Heart left ventricle (tissue), 16 donors: ENCODE measurements at regions not wholly inside any gene's neighbourhood (a gene's known extent, or its start where the extent isn't known, plus 50 kb on each side); places are given as distances from the start of the nearest gene placed in this dataset.

Experiments used
- ATAC-seq, 4 donors: fragments of 200-7000 bp; cut with Tn5 transposase; one replicate each; pipeline ENCODE4 v1.9.1; 2020 to 2022; ENCODE audit warnings: moderate library complexity in 4 of 4, mild to moderate bottlenecking in 3 of 4, moderate number of reproducible peaks in 1 of 4
- DNase-seq, 5 donors: peaks; one replicate each; pipeline ENCODE4 v3.0.0-alpha.2; 2020
- H3K27ac ChIP-seq, 12 donors: fragments of 200-600 bp; sonication (generic) in 4 of 12; one replicate each; pipeline versions ENCODE4 v1.5.0 to v1.8.0; 2016 to 2022; ENCODE audit warnings: mild to moderate bottlenecking in 2 of 12
- H3K27me3 ChIP-seq, 9 donors: fragments of 200-600 bp; sonication (generic) in 2 of 9; one replicate each; pipeline versions ENCODE4 v1.5.1 to v1.8.0; 2016 to 2022; ENCODE audit warnings: mild to moderate bottlenecking in 3 of 9
- H3K36me3 ChIP-seq, 9 donors: fragments of 200-600 bp; sonication (generic) in 2 of 9; one replicate each; pipeline versions ENCODE4 v1.5.0 to v1.8.0; 2018 to 2022; ENCODE audit warnings: mild to moderate bottlenecking in 2 of 9
- H3K4me1 ChIP-seq, 12 donors: fragments of 200-600 bp; sonication (generic) in 4 of 12; one replicate each; pipeline versions ENCODE4 v1.5.0 to v1.8.0; 2016 to 2022; ENCODE audit warnings: mild to moderate bottlenecking in 3 of 12
- H3K4me3 ChIP-seq, 12 donors: fragments of 200-600 bp; sonication (generic) in 4 of 12; one replicate each; pipeline versions ENCODE4 v1.5.0 to v1.8.0; 2017 to 2022; ENCODE audit warnings: mild to moderate bottlenecking in 9 of 12, moderate library complexity in 4 of 12
- H3K9me3 ChIP-seq, 12 donors: fragments of 200-600 bp; sonication (generic) in 4 of 12; one replicate each; pipeline versions ENCODE4 v1.5.0 to v1.8.0; 2016 to 2022; ENCODE audit warnings: mild to moderate bottlenecking in 1 of 12
- POLR2A ChIP-seq, 2 donors: fragments of 450-650 bp; IDR thresholded peaks; one replicate each; pipeline ENCODE4 v1.6.1; 2017; ENCODE audit warnings: antibody characterized with exemption in 2 of 2, mild to moderate bottlenecking in 2 of 2, moderate library complexity in 2 of 2
- WGBS, 4 donors: extraction: QIAGEN DNeasy Blood & Tissue Kit in 2 of 4; methylation state at CpG; one replicate each; pipeline versions ENCODE4 v1.1.5 to v1.1.7; 2013 to 2018; 5-methylcytosine and 5-hydroxymethylcytosine counted together
- intact Hi-C, 10 donors: fragments of 100-400 bp; cut with DNase I; formaldehyde crosslinking; loops; one replicate each; pipeline versions ENCODE4 v1.11.1 to v1.14.2; 2022
- TF ChIP-seq, protein P1 (sequence below), 12 donors: fragments of 200-600 bp; sonication (generic) in 4 of 12; IDR thresholded peaks; one replicate each; pipeline versions ENCODE4 v1.5.0 to v1.8.0; 2018 to 2022; ENCODE audit warnings: antibody characterized with exemption in 12 of 12, mild to moderate bottlenecking in 5 of 12
- donor health status: ischemic (EF 13 %, LVEDD 7.1; RV severe dilation, severe dysfunction).
- donor health status: healthy with polysubstance abuse.
- donor health status: DM: no; HTN: yes; CAD: no.
- donor health status: DM: no; HTN: no; CAD: no.
- donor health status: ischemic (EF 25% LVEDD 6.9; RV normal size, moderate dysfunction).
- donor health status: ischemic (EF 25% LVEDD 5.7; RV mildly dilated, moderate dysfunction).
- donor health status: healthy.
- donor health status: DM: yes; HTN: yes; CAD: no.
- donor health status: ischemic (EF 35%, LVEDD 5.7; RV mildly dilated, moderate dysfunction).
- donor health status: nonischemic (EF 11% LVEDD 7.7; RV severe dilation, severe dysfunction).
- donor health status: DM: yes; HTN: yes; CAD: no.
- donor health status: PGD.
- donor health status: ischemic (EF 29% LVEDD 5.4; RV normal size, mild dysfunction).
- donor health status: nonischemic (EF 23%, LVEDD 6.1; RV moderate dilation, normal function).

DNA sequence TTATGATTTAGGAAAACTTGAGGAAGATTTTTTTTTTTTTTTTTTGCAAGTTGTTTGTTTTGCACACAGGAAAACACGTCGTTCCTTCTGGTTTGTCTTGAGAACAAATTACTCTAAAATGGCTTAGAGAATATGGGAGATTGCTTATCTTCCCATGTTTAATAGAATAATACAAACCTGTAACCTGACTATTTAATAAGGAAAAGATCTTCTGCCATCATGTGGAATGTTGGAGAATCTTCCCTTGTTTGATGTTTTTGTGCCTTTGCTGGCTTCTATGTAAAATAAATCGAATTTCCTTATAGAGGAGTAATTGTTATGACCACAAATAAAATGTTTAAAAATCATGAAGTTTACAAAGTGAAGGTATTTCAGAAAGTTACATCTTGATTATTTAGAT, 818.8 kb downstream of the GATA3 start:
- TF ChIP-seq, protein P1, sequence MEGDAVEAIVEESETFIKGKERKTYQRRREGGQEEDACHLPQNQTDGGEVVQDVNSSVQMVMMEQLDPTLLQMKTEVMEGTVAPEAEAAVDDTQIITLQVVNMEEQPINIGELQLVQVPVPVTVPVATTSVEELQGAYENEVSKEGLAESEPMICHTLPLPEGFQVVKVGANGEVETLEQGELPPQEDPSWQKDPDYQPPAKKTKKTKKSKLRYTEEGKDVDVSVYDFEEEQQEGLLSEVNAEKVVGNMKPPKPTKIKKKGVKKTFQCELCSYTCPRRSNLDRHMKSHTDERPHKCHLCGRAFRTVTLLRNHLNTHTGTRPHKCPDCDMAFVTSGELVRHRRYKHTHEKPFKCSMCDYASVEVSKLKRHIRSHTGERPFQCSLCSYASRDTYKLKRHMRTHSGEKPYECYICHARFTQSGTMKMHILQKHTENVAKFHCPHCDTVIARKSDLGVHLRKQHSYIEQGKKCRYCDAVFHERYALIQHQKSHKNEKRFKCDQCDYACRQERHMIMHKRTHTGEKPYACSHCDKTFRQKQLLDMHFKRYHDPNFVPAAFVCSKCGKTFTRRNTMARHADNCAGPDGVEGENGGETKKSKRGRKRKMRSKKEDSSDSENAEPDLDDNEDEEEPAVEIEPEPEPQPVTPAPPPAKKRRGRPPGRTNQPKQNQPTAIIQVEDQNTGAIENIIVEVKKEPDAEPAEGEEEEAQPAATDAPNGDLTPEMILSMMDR (IDR thresholded peaks at IDR 0.05), result no peak
- TF ChIP-seq POLR2A (IDR thresholded peaks at IDR 0.05), result no peak
- ATAC-seq (no peak), DNase-seq (no peak)
- intact Hi-C loops, result no loop called here
- H3K4me1 ChIP-seq, result no peaks in the 10 kb centered on the region
- H3K36me3 ChIP-seq, result no peaks in the 10 kb centered on the region
- 43 to 55% (median 47%) methylated on average over 3 of the region's 3 CpGs for WGBS, 4 donors
- no peaks in the 10 kb centered on the region for H3K9me3 ChIP-seq
- H3K27ac ChIP-seq, result no peak overlapping the region
- H3K4me3 ChIP-seq, result no peak overlapping the region
- H3K27me3 ChIP-seq, result no peaks in the 10 kb centered on the region

DNA sequence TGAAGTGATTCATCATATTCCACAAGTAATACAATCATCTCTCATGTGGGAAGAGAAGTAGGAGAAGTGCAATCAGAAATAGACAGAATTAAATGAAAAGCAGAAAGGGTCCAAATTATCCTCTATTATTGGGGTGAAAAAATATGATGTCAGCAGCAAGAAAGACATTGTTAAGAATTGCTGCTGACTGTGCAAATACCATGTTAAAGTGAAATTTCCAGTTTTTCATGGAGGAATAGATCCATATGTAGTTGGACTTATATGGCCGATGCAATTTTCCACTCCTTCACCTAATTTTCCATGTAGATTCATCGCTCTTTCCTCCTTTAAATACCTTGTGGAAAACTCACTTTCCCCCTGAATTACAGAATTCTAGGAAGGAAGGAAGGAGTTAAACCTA, 819.8 kb downstream of the GATA3 start:
- Histone ChIP-seq H3K9me3 (no peaks in the 10 kb centered on the region), H3K4me3 (no peak overlapping the region), H3K27me3 (no peaks in the 10 kb centered on the region), H3K27ac (no peak overlapping the region), H3K4me1 (no peaks in the 10 kb centered on the region), H3K36me3 (no peaks in the 10 kb centered on the region)
- no peak for ATAC-seq
- intact Hi-C loops, result no loop called here
- TF ChIP-seq POLR2A (IDR thresholded peaks at IDR 0.05), result no peak
- TF ChIP-seq, protein P1 (IDR thresholded peaks at IDR 0.05), result no peak
- no peak for DNase-seq
- WGBS, 4 donors, result 83 to 92% (median 86%) methylated on average over 2 of the region's 2 CpGs

DNA sequence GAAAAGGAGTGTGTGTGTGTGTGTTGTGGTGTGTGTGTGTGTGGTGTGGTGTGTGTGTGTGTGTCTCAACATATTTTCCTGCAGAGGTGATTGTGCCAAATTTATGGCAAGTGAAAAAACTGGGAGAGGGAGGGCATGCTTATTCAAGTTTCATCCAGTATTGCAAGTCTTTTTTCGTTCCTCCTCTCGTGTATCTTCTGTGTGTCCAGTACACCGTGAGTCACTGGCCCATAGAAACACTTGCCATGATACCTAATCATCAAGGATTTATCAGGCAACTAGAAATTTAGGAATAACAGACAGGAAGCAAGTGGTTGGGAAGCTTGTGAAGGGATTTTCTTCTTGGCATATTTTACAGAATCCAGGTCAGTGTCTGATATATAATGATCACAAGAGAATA, 820.5 kb downstream of the GATA3 start:
- H3K36me3 ChIP-seq, result no peaks in the 10 kb centered on the region
- no peak overlapping the region for H3K4me3 ChIP-seq
- no peaks in the 10 kb centered on the region for H3K27me3 ChIP-seq
- no peak overlapping the region for H3K27ac ChIP-seq
- H3K4me1 ChIP-seq, result no peaks in the 10 kb centered on the region
- ATAC-seq, result no peak
- H3K9me3 ChIP-seq, result no peaks in the 10 kb centered on the region
- intact Hi-C loops, result no loop called here
- 59 to 72% (median 64%) methylated on average over 3 of the region's 3 CpGs for WGBS, 4 donors
- DNase-seq, result no peak
- TF ChIP-seq, protein P1 (IDR thresholded peaks at IDR 0.05), result no peak
- no peak for TF ChIP-seq POLR2A (IDR thresholded peaks at IDR 0.05)

DNA sequence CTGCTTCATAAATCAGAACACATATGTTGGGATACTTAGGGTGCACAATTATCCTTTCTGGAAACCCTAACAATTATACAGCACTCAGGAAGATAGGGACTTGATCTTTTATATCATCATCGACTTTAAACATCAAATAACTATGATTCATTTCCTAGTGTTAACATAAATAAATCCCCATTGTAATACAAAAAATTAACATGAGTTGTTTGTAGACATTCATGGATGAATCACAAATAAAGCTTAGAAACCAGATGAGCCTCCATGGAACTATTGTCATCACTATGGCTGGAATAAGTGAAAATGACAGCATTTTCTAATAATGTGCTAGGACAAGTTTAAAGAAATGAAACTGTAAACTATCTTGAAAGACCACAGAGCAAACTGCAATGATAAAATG, 821.7 kb downstream of the GATA3 start:
- 54 to 75% (median 66%) methylated on average over 1 of the region's 1 CpG for WGBS, 4 donors
- TF ChIP-seq POLR2A (IDR thresholded peaks at IDR 0.05), result no peak
- TF ChIP-seq, protein P1 (IDR thresholded peaks at IDR 0.05), result no peak
- ATAC-seq (no peak), DNase-seq (no peak)
- no peaks in the 10 kb centered on the region for H3K4me1 ChIP-seq
- intact Hi-C loops, result no loop called here
- H3K27me3 ChIP-seq, result no peaks in the 10 kb centered on the region
- H3K9me3 ChIP-seq, result no peaks in the 10 kb centered on the region
- no peak overlapping the region for H3K27ac ChIP-seq
- no peaks in the 10 kb centered on the region for H3K36me3 ChIP-seq
- H3K4me3 ChIP-seq, result no peak overlapping the region
